Fibroblast of the aortic adventitia (primary cell): ENCODE measurements at regions not wholly inside any gene's neighbourhood (a gene's known extent, or its start where the extent isn't known, plus 50 kb on each side); places are given as distances from the start of the nearest gene placed in this dataset.

Experiments used
- DNase-seq: peaks from one replicate; pipeline ENCODE4 v3.0.0-alpha.2; 2010; ENCODE audit warnings: low read depth
- H3K4me3 ChIP-seq: 2 replicates; pipeline ENCODE4 v1.5.1; 2011; ENCODE audit warnings: low read depth, mild to moderate bottlenecking, control low read depth, low read length, moderate library complexity
- TF ChIP-seq, protein P1 (sequence below): IDR thresholded peaks from 2 replicates; pipeline ENCODE4 v1.5.1; 2011; ENCODE audit warnings: mild to moderate bottlenecking, low read length, control low read depth, inconsistent platforms; ENCODE audit not compliant: insufficient read depth

DNA sequence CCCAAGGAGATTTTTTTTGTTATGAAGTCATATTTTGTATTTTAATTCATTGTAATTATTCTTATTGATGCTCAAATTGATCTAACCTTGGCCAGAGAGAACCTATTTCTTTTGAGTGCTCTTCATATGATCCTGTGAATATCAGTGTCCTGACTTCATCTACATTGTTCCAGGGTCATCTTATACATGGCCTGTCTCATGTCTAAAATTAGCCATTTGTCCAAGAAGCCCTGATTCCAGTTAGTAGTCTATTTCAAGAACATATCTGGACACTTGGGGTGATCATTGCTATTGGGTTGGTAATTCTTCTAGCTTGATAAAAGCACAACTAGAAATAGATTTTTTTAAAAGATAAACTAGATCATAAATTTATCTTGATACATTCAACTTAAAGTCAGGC lies 266.2 kb downstream of the SPRY1 start:
- TF ChIP-seq, protein P1, sequence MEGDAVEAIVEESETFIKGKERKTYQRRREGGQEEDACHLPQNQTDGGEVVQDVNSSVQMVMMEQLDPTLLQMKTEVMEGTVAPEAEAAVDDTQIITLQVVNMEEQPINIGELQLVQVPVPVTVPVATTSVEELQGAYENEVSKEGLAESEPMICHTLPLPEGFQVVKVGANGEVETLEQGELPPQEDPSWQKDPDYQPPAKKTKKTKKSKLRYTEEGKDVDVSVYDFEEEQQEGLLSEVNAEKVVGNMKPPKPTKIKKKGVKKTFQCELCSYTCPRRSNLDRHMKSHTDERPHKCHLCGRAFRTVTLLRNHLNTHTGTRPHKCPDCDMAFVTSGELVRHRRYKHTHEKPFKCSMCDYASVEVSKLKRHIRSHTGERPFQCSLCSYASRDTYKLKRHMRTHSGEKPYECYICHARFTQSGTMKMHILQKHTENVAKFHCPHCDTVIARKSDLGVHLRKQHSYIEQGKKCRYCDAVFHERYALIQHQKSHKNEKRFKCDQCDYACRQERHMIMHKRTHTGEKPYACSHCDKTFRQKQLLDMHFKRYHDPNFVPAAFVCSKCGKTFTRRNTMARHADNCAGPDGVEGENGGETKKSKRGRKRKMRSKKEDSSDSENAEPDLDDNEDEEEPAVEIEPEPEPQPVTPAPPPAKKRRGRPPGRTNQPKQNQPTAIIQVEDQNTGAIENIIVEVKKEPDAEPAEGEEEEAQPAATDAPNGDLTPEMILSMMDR, result no peak
- no peak for DNase-seq
- H3K4me3 ChIP-seq, result no peak overlapping the region

DNA sequence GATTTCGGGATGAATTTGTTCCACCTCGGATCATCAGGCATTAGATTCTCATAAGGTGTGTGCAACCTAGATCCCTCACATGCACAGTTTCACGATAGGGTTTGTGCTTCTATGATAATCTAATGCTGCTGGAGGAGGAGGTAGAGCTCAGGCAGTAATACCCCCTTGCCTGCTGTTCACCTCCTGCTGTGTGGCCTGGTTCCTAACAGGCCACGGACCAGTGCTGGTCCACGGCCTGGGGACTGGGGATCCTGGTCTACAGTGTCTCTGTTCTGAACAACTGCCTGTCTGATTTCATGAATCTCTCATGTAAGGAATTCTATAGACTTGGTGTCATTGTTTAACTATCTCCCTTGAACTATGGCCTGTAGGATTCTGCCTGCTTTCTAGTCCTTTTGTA lies 269.9 kb downstream of the SPRY1 start:
- TF ChIP-seq, protein P1, result no peak
- DNase-seq, result no peak

DNA sequence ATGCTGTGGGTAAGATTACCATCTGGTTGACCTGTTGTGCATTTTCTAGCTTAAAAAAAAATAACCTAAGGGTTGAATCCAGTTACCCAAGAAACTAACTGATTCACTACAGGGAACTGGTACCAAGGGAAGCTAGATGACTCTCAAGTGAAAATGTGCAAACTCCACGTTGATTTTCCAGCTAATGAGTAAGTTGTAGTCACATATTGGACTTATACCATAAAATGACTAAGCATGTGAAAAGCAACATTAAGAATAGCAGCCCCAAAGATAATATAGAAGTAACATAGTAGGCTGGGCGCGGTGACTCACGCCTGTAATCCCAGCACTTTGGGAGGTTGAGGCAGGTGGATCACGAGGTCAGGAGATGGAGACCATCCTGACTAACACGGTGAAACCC lies 270.9 kb downstream of the SPRY1 start:
- H3K4me3 ChIP-seq, result no peak overlapping the region
- peak; percentile 78 for DNase-seq
- TF ChIP-seq, protein P1, result no peak

More for the DNA sequence above, 269.9 kb downstream of the SPRY1 start:
- H3K4me3 ChIP-seq, result no peak overlapping the region

DNA sequence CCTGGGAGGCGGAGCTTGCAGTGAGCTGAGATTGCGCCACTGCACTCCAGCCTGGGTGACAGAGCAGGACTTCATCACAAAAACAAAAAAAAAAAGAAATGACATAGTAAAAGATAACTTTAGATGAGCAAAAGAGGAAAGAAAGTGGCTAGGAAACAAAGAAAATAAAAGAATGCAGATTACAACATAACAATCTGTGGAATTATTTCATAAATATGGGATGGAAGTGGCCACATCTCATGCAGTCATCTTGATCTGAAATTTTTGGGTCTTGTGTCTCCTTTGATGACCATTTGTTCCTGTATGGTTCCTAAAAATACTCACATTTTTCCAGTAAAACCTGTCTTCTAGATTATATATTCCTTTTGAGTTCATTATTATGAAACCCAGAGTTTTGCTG lies 271.4 kb downstream of the SPRY1 start:
- no peak overlapping the region for H3K4me3 ChIP-seq
- peak; percentile 21 for DNase-seq
- TF ChIP-seq, protein P1, result no peak

DNA sequence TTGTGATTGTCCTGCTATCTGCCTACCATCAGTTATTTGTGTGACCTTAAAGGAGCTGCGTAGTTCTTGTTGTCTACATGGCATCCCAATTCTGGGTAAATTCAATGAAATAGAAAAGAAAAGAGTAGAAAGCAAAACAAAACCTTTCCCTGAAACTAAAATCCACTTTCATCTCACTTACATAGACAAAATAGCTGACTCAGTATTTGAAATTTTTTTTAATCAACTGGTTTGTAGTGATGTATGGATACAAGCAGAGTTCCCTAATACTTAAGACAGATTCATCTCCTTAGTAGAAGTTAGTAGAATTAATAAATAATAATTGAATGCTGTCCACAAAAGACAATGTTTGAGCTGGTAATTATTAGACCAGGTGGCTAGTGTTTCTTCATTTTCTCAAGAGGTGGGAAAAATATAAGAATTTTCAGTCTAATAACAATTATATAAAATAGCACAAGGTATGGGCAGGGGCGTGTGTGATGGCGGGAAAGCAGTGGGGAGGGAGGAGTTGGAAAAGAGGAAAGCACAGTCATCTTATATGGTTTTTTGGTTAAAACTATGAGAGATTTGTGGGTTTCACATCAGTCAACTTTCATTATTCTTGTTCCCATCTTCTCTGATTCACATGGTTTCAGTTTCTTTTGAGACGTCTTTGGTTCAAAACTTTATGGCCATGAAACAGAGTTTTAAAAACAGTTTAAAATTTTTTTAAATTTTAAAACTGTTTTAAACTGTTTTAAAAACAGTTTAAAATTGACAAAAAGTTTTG lies 275.2 kb downstream of the SPRY1 start:
- no peak for DNase-seq
- H3K4me3 ChIP-seq, result no peak overlapping the region
- TF ChIP-seq, protein P1, result no peak

DNA sequence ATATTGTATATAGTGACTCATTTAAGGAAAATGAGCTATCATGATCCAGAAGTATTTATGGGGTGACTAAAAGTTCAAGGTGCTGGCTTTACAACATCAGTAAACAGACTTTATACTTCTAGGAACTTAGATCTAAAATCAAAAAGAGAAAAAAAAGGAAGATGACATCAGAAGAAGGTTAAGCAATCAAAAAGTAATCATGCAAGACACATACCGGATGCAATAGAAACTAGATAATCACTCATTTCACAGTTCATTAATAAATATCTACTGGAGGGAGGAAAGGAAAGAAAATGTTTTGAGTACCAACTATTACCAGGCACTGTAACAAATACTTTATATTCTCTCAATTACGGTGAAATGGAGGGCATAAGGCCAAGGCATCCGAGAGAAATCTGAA lies 276.4 kb downstream of the SPRY1 start:
- no peak overlapping the region for H3K4me3 ChIP-seq
- DNase-seq, result peak; percentile 37
- TF ChIP-seq, protein P1, result no peak

DNA sequence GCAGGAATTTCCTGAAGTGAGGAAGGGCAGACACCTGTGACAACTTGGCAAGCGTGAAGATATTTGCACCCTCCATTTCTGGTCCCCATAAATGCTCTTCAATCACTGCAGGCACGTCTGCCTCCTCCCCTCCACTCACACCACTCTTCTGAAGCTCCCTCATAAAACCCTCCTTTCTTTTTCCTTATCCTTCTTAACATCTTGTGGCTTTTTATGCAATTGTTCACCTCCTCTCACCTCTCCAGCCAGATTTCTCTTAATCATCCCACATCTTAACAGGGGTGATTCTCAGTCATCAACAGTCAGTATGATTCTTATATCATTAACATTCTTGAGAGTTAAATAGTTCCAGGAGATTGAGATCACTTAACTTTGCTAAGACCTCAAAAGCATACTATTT lies 277.4 kb downstream of the SPRY1 start:
- H3K4me3 ChIP-seq, result no peak overlapping the region
- TF ChIP-seq, protein P1, result no peak
- DNase-seq, result no peak
